Gastrocnemius medialis (tissue), 4 donors: ENCODE measurements at regions not wholly inside any gene's neighbourhood (a gene's known extent, or its start where the extent isn't known, plus 50 kb on each side); places are given as distances from the start of the nearest gene placed in this dataset.

Experiments
- POLR2A ChIP-seq, 2 donors: fragments of 450-650 bp; IDR thresholded peaks; one replicate each; pipeline ENCODE4 v1.6.1; 2017; ENCODE audit warnings: antibody characterized with exemption in 2 of 2, mild to moderate bottlenecking in 2 of 2, moderate library complexity in 2 of 2
- TF ChIP-seq, protein P1 (sequence below), 5 experiments: fragments of 450-650 bp in 3 of 5; fragments of 200-600 bp in 2 of 5; sonication (generic) in 2 of 5; IDR thresholded peaks in 4 of 5; conservative IDR thresholded peaks in 1 of 5; 1 replicate in 4 of 5; 2 replicates in 1 of 5; pipeline ENCODE4 v1.5.1; 2016 to 2019; ENCODE audit warnings: antibody characterized with exemption in 5 of 5, mild to moderate bottlenecking in 3 of 5, moderate library complexity in 3 of 5

DNA sequence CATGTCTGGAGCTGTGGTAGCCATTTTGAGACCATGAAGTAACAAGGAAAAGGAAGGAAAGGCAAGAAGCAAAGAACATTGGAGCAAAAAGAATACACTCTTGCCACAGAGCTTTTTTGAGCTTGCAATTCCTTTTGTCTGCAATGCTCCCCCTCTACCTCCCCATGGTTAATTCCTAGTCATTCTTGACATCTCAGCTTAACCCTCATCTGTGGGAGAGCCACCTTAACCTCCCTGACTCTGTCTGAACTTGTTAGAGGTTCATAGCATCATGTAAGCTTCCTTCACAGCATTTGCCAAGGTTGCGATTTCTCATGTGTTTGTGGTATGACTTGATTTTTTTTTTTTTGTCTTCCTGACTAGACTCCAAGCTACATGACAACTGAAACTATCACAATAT, 564.1 kb upstream of the PLXNA2 start:
- TF ChIP-seq, protein P1, sequence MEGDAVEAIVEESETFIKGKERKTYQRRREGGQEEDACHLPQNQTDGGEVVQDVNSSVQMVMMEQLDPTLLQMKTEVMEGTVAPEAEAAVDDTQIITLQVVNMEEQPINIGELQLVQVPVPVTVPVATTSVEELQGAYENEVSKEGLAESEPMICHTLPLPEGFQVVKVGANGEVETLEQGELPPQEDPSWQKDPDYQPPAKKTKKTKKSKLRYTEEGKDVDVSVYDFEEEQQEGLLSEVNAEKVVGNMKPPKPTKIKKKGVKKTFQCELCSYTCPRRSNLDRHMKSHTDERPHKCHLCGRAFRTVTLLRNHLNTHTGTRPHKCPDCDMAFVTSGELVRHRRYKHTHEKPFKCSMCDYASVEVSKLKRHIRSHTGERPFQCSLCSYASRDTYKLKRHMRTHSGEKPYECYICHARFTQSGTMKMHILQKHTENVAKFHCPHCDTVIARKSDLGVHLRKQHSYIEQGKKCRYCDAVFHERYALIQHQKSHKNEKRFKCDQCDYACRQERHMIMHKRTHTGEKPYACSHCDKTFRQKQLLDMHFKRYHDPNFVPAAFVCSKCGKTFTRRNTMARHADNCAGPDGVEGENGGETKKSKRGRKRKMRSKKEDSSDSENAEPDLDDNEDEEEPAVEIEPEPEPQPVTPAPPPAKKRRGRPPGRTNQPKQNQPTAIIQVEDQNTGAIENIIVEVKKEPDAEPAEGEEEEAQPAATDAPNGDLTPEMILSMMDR (IDR thresholded peaks at IDR 0.05 in 4 of 5, conservative IDR thresholded peaks at IDR 0.05 in 1 of 5), result no peak
- no peak for TF ChIP-seq POLR2A (IDR thresholded peaks at IDR 0.05)
